ENCODE measurements at regions not wholly inside any gene's neighbourhood (a gene's known extent, or its start where the extent isn't known, plus 50 kb on each side); places are given as distances from the start of the nearest gene placed in this dataset.

DNA sequence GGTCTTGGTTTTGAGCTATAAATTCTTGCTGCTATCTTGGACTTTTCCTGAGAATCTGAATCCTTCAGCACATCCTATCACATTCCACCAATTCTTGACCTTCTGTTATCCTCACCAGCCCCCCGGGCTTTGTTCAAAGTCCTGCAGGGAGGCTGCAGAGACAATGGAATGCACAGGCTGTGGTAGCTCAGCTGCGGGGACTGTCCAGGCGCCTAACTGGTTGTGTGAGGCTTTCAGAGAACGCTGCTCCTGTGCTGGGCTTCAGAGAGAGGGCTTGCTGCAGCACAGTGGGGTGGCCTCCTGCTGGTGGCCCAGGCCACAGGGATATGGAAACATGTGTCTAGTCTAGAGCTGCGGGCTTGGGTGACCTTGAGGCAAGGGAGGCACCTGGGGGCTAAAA lies 196.3 kb upstream of the GATB start:
- TF ChIP-seq, protein P1, sequence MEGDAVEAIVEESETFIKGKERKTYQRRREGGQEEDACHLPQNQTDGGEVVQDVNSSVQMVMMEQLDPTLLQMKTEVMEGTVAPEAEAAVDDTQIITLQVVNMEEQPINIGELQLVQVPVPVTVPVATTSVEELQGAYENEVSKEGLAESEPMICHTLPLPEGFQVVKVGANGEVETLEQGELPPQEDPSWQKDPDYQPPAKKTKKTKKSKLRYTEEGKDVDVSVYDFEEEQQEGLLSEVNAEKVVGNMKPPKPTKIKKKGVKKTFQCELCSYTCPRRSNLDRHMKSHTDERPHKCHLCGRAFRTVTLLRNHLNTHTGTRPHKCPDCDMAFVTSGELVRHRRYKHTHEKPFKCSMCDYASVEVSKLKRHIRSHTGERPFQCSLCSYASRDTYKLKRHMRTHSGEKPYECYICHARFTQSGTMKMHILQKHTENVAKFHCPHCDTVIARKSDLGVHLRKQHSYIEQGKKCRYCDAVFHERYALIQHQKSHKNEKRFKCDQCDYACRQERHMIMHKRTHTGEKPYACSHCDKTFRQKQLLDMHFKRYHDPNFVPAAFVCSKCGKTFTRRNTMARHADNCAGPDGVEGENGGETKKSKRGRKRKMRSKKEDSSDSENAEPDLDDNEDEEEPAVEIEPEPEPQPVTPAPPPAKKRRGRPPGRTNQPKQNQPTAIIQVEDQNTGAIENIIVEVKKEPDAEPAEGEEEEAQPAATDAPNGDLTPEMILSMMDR (IDR thresholded peaks at IDR 0.05; ENCODE audit: low read depth, low read length, poor library complexity, severe bottlenecking): no peak
- TF ChIP-seq EZH2phosphoT487 (IDR thresholded peaks at IDR 0.05; ENCODE audit: borderline replicate concordance, low read length): no peak

Data from DOHH2 (cell line).